Myocyte (in vitro differentiated cells): ENCODE measurements at regions not wholly inside any gene's neighbourhood (a gene's known extent, or its start where the extent isn't known, plus 50 kb on each side); places are given as distances from the start of the nearest gene placed in this dataset.
"Not testable (repeated sequence)": the region's sequence is repeated elsewhere in the genome, so short reads cannot be mapped to it uniquely, and the experiment has no call there.

Source experiments
- DNase-seq: peaks from one replicate; pipeline ENCODE4 v3.0.0-alpha.2; 2012; ENCODE audit warnings: low read depth

GRCh38 chr17:20733923-20734322 lies 154.4 kb downstream of the CDRT15L2 start:
- DNase-seq = no peak

GRCh38 chr17:20735796-20736195 lies 156.3 kb downstream of the CDRT15L2 start:
- DNase-seq = no peak

GRCh38 chr17:20737636-20738035 lies 158.1 kb downstream of the CDRT15L2 start:
- DNase-seq = peak; percentile 16

GRCh38 chr17:20771104-20771503 lies 191.6 kb downstream of the CDRT15L2 start:
- no peak for DNase-seq

- DNase-seq = peak; percentile 2
Observed at GRCh38 chr17:20774472-20775135, 195.1 kb downstream of the CDRT15L2 start.

- no peak for DNase-seq
Observed at GRCh38 chr17:20775331-20775730, 195.8 kb downstream of the CDRT15L2 start.

GRCh38 chr17:20779521-20779920 lies 200.0 kb downstream of the CDRT15L2 start:
- DNase-seq = no peak

GRCh38 chr17:20781260-20781659 lies 201.7 kb downstream of the CDRT15L2 start:
- no peak for DNase-seq

GRCh38 chr17:20781869-20782268 lies 202.3 kb downstream of the CDRT15L2 start:
- DNase-seq = not testable (repeated sequence)

- no peak for DNase-seq
Observed at GRCh38 chr17:20783091-20783490, 203.6 kb downstream of the CDRT15L2 start.

- DNase-seq = no peak
Observed at GRCh38 chr17:20784100-20784665, 204.7 kb downstream of the CDRT15L2 start.

GRCh38 chr17:20787281-20787680 lies 207.8 kb downstream of the CDRT15L2 start:
- no peak for DNase-seq

- no peak for DNase-seq
Observed at GRCh38 chr17:20791626-20792025, 212.1 kb downstream of the CDRT15L2 start.

- DNase-seq = not testable (repeated sequence)
Observed at GRCh38 chr17:20794532-20794931, 215.0 kb downstream of the CDRT15L2 start.

GRCh38 chr17:20797292-20797691 lies 217.8 kb downstream of the CDRT15L2 start:
- no peak for DNase-seq

GRCh38 chr17:20800146-20800545 lies 220.6 kb downstream of the CDRT15L2 start:
- DNase-seq = no peak

- DNase-seq = no peak
Observed at GRCh38 chr17:20805751-20806150, 226.2 kb downstream of the CDRT15L2 start.

- DNase-seq = not testable (repeated sequence)
Observed at GRCh38 chr17:20807566-20807965, 228.0 kb downstream of the CDRT15L2 start.

GRCh38 chr17:20815410-20815809 lies 227.4 kb downstream of the USP22 start:
- DNase-seq = not testable (repeated sequence)

- DNase-seq = no peak
Observed at GRCh38 chr17:20823905-20824304, 218.9 kb downstream of the USP22 start.

- DNase-seq = no peak
Observed at GRCh38 chr17:20825539-20825938, 217.3 kb downstream of the USP22 start.

GRCh38 chr17:20840453-20840852 lies 202.4 kb downstream of the USP22 start:
- not testable (repeated sequence) for DNase-seq
